ENCODE measurements at regions not wholly inside any gene's neighbourhood (a gene's known extent, or its start where the extent isn't known, plus 50 kb on each side); places are given as distances from the start of the nearest gene placed in this dataset.

GRCh38 chr6:120873125-120873865 lies 461.0 kb downstream of the TBC1D32 start:
- no peak for TF ChIP-seq CTCF (IDR thresholded peaks at IDR 0.05; ENCODE audit: low read depth, low read length)
- TF ChIP-seq EZH2phosphoT487 (IDR thresholded peaks at IDR 0.05; ENCODE audit: low read depth) = no peak
